ENCODE measurements at regions not wholly inside any gene's neighbourhood (a gene's known extent, or its start where the extent isn't known, plus 50 kb on each side); places are given as distances from the start of the nearest gene placed in this dataset.

GRCh38 chr12:38201461-38202276, 114.9 kb upstream of the ALG10B start:
- H3K27ac ChIP-seq (ENCODE audit: insufficient read depth, low read length), result no peak overlapping the region
- POLR2A ChIA-PET (ENCODE audit: unreplicated experiment), result no interaction called here
- no peaks in the 10 kb centered on the region for H3K36me3 ChIP-seq (ENCODE audit: control insufficient read depth, insufficient read depth, low read length)
- H4K91ac ChIP-seq (ENCODE audit: insufficient read depth, low read depth, low read length), result no peak overlapping the region
- no peak overlapping the region for H3K4me3 ChIP-seq (ENCODE audit: insufficient read depth, low read depth, low read length)
- H2AK9ac ChIP-seq (replicated peaks; ENCODE audit: low read depth, low read length, poor library complexity), result no peak overlapping the region
- H3K9me1 ChIP-seq (ENCODE audit: insufficient read depth, low read length), result no peaks in the 10 kb centered on the region
- intact Hi-C loops (cut with micrococcal nuclease) (no loop called here), in situ Hi-C loops (cut with MboI; ENCODE audit: low sequenced_read_pairs) (no loop called here), dilution Hi-C loops (cut with HindIII; ENCODE audit: low sequenced_read_pairs, unreplicated experiment) (no loop called here)
- H2BK20ac ChIP-seq (ENCODE audit: low read depth, low read length), result no peak overlapping the region
- DNase-seq, result no peak
- H2BK120ac ChIP-seq (ENCODE audit: low read depth, low read length), result no peak overlapping the region
- H4K5ac ChIP-seq (ENCODE audit: low read depth, low read length), result no peak overlapping the region
- no peaks in the 10 kb centered on the region for H3K79me1 ChIP-seq (ENCODE audit: low read depth in 1 of 2, low read length in 2 of 2)
- H4K20me1 ChIP-seq (ENCODE audit: insufficient read depth, low read length), result no peaks in the 10 kb centered on the region
- H3K56ac ChIP-seq (ENCODE audit: extremely low read depth, insufficient read depth, low read length), result no peak overlapping the region
- H2AK5ac ChIP-seq (ENCODE audit: low read depth, low read length), result no peak overlapping the region
- no peak overlapping the region for H3K4me2 ChIP-seq (ENCODE audit: low read depth, low read length)
- H3K4me1 ChIP-seq (ENCODE audit: control insufficient read depth, insufficient read depth, low read length), result no peaks in the 10 kb centered on the region
- ATAC-seq (ENCODE audit: low read depth), result no peak
- no peak overlapping the region for H3K4ac ChIP-seq (ENCODE audit: low read depth, low read length)
- no peak overlapping the region for H2AFZ ChIP-seq (replicated peaks; ENCODE audit: low read length, poor library complexity)
- no peak overlapping the region for H3K18ac ChIP-seq (ENCODE audit: low read depth, low read length)
- no peak overlapping the region for H2BK15ac ChIP-seq (ENCODE audit: low read depth, low read length)
- WGBS, 2 experiments (ENCODE audit: extremely low coverage in 2 of 2, insufficient read length in 1 of 2), result 91% methylated on average over 9 of the region's 41 CpGs; no CpG with 5 or more reads in 1 of the 2 experiments
- no peak overlapping the region for H4K8ac ChIP-seq (ENCODE audit: low read depth in 2 of 2, low read length in 2 of 2)
- H2BK5ac ChIP-seq (ENCODE audit: low read depth, low read length, poor library complexity, severe bottlenecking), result no peak overlapping the region
- TF ChIP-seq RCOR1 (IDR thresholded peaks at IDR 0.05; ENCODE audit: insufficient replicate concordance, low read length) (no peak), CTCF (conservative IDR thresholded peaks at IDR 0.05; ENCODE audit: low read depth, low read length) (no peak), RAD21 (IDR thresholded peaks at IDR 0.05; ENCODE audit: low read length) (no peak), SMC3 (IDR thresholded peaks at IDR 0.05; ENCODE audit: low read depth, low read length) (no peak), CHD1 (IDR thresholded peaks at IDR 0.05; ENCODE audit: low read depth, low read length) (no peak), MAFK (IDR thresholded peaks at IDR 0.05; ENCODE audit: low read depth, low read length) (no peak), RFX5 (IDR thresholded peaks at IDR 0.05; ENCODE audit: low read depth, low read length) (no peak), FOS (IDR thresholded peaks at IDR 0.05; ENCODE audit: low read depth, low read length) (no peak), POLR2A (IDR thresholded peaks at IDR 0.05; ENCODE audit: low read depth, low read length) (no peak), MXI1 (IDR thresholded peaks at IDR 0.05; ENCODE audit: borderline replicate concordance, low read depth, low read length) (no peak), MAZ (IDR thresholded peaks at IDR 0.05; ENCODE audit: borderline replicate concordance, low read depth, low read length) (no peak), CEBPB (IDR thresholded peaks at IDR 0.05; ENCODE audit: low read depth, low read length) (no peak), ELK1 (IDR thresholded peaks at IDR 0.05; ENCODE audit: borderline replicate concordance, low read depth, low read length) (no peak)
- no peaks in the 10 kb centered on the region for H3K27me3 ChIP-seq (ENCODE audit: control insufficient read depth, insufficient read depth, low read length)
- CTCF ChIA-PET, result no interaction called here
- no peak overlapping the region for H3K23ac ChIP-seq (ENCODE audit: low read depth, low read length)
- no peak overlapping the region for H3K14ac ChIP-seq (replicated peaks; ENCODE audit: low read depth, low read length)
- H3K9me3 ChIP-seq (ENCODE audit: control insufficient read depth, insufficient read depth, low read length), result peaks cover 18% of the 10 kb centered on the region
- H3K9ac ChIP-seq (ENCODE audit: low read depth, low read length), result no peak overlapping the region
- no TSS peak for BruUV-seq (replicated peaks)
